Neural progenitor cell (in vitro differentiated cells): ENCODE measurements at regions not wholly inside any gene's neighbourhood (a gene's known extent, or its start where the extent isn't known, plus 50 kb on each side); places are given as distances from the start of the nearest gene placed in this dataset.

ENCODE experiments used
- DNase-seq: peaks from one replicate; pipeline ENCODE4 v3.0.0-alpha.2; 2016; ENCODE audit warnings: low spot score
- H2AFZ ChIP-seq: fragments of 200-600 bp; sonication (generic); replicated peaks from 2 replicates; pipeline ENCODE4 v1.6.1; 2016; ENCODE audit warnings: antibody characterized with exemption
- H3F3A ChIP-seq: fragments of 200-600 bp; sonication (generic); 2 replicates; pipeline ENCODE4 v1.6.1; 2016; ENCODE audit warnings: antibody characterized with exemption, low read depth
- H3K27ac ChIP-seq: fragments of 200-600 bp; sonication (generic); 2 replicates; pipeline ENCODE4 v1.5.1; 2016; ENCODE audit warnings: mild to moderate bottlenecking
- H3K27me3 ChIP-seq: fragments of 200-600 bp; sonication (generic); 2 replicates; pipeline ENCODE4 v1.6.1; 2016; ENCODE audit warnings: mild to moderate bottlenecking, moderate library complexity
- H3K36me3 ChIP-seq: fragments of 200-600 bp; sonication (generic); 2 replicates; pipeline ENCODE4 v1.5.1; 2016
- H3K4me1 ChIP-seq: fragments of 200-600 bp; sonication (generic); 2 replicates; pipeline ENCODE4 v1.6.1; 2016; ENCODE audit warnings: mixed run types
- H3K4me2 ChIP-seq: fragments of 200-600 bp; sonication (generic); 2 replicates; pipeline ENCODE4 v1.6.1; 2016
- H3K4me3 ChIP-seq: fragments of 200-600 bp; sonication (generic); 2 replicates; pipeline ENCODE4 v1.5.1; 2016
- H3K79me2 ChIP-seq: fragments of 200-600 bp; sonication (generic); 2 replicates; pipeline ENCODE4 v1.6.1; 2016; ENCODE audit warnings: low read depth
- H3K9ac ChIP-seq: fragments of 200-600 bp; sonication (generic); 2 replicates; pipeline ENCODE4 v1.6.1; 2016
- H3K9me3 ChIP-seq: fragments of 200-600 bp; sonication (generic); 2 replicates; pipeline ENCODE4 v1.5.1; 2016; ENCODE audit warnings: low read depth
- H4K20me1 ChIP-seq: fragments of 200-600 bp; sonication (generic); 2 replicates; pipeline ENCODE4 v1.6.1; 2016; ENCODE audit warnings: low read depth
- H3K27ac Mint-ChIP-seq: 3 replicates; pipeline ENCODE4 v1.8.0; 2021; ENCODE audit warnings: mixed read lengths
- H3K27me3 Mint-ChIP-seq: 2 replicates; pipeline ENCODE4 v1.8.0; 2022; ENCODE audit warnings: low read depth, mild to moderate bottlenecking, inconsistent platforms, moderate library complexity, mixed read lengths; ENCODE audit not compliant: insufficient read depth
- H3K36me3 Mint-ChIP-seq: 3 replicates; pipeline ENCODE4 v1.8.0; 2021; ENCODE audit warnings: mixed read lengths
- H3K4me1 Mint-ChIP-seq: 3 replicates; pipeline ENCODE4 v1.8.0; 2021; ENCODE audit warnings: mixed read lengths
- H3K4me3 Mint-ChIP-seq: 3 replicates; pipeline ENCODE4 v1.8.0; 2021; ENCODE audit warnings: mild to moderate bottlenecking, moderate library complexity, mixed read lengths
- H3K9me3 Mint-ChIP-seq: 3 replicates; pipeline ENCODE4 v1.8.0; 2020; ENCODE audit warnings: mixed read lengths
- EZH2 ChIP-seq: fragments of 200-600 bp; sonication (generic); IDR thresholded peaks from 2 replicates; pipeline ENCODE4 v1.6.1; 2017; ENCODE audit warnings: antibody characterized with exemption, mild to moderate bottlenecking, moderate library complexity
- EZH2phosphoT487 ChIP-seq: fragments of 200-600 bp; sonication (generic); IDR thresholded peaks from 2 replicates; pipeline ENCODE4 v1.6.1; 2017; ENCODE audit warnings: antibody characterized with exemption
- TF ChIP-seq, protein P1 (sequence below): fragments of 200-600 bp; sonication (generic); IDR thresholded peaks from 2 replicates; pipeline ENCODE4 v1.5.1; 2017; ENCODE audit warnings: antibody characterized with exemption, mild to moderate bottlenecking

DNA sequence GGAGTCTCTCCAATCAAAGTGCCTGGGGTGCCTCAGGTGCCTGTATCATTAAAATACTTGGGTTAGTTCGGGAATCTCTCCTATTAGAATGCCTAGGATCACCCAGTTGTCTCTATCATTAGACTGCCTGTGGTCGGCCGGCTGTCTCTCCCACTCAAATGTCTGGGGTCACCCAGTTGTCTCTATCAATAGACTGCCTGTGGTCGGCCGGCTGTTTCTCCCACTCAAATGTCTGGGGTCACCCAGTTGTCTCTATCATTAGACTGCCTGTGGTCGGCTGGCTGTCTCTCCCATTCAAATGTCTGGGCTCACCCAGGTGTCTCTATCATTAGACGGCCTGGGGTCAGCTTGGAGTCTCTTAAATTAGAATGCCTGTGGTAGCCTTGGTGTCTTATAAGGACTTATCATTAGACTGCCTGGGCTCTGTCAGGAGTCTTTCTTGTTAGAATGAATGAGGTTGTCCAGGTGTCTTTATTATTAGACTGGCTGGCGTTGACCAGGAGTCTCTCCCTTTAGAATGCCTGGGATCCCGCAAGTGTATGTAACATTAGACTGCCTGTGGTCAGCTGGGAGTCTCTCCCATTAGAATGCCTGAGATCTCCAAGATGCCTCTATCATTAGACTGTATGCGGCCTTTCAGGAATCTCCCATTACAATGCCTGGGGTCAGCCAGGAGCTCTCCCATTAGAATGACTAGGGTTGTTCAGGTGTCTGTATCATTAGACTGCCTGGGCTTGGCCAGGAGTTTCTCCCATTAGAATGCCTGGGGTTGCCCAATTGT is 1555.5 kb downstream of the UQCRFS1 start:
- Mint-ChIP-seq H3K27ac (no peak overlapping the region), H3K9me3 (peaks cover 73% of the 10 kb centered on the region), H3K36me3 (no peaks in the 10 kb centered on the region), H3K4me3 (no peak overlapping the region), H3K4me1 (no peaks in the 10 kb centered on the region), H3K27me3 (peaks cover 5% of the 10 kb centered on the region)
- no peaks in the 10 kb centered on the region for H4K20me1 ChIP-seq
- no peaks in the 10 kb centered on the region for H3K4me1 ChIP-seq
- peaks cover 3% of the 10 kb centered on the region for H3K9me3 ChIP-seq
- no peaks in the 10 kb centered on the region for H3F3A ChIP-seq
- H3K9ac ChIP-seq = no peak overlapping the region
- DNase-seq = no peak
- no peaks in the 10 kb centered on the region for H3K27me3 ChIP-seq
- H3K4me3 ChIP-seq = no peak overlapping the region
- no peaks in the 10 kb centered on the region for H3K79me2 ChIP-seq
- H3K4me2 ChIP-seq = no peak overlapping the region
- no peaks in the 10 kb centered on the region for H3K36me3 ChIP-seq
- TF ChIP-seq EZH2 (no peak), EZH2phosphoT487 (no peak)
- TF ChIP-seq, protein P1, sequence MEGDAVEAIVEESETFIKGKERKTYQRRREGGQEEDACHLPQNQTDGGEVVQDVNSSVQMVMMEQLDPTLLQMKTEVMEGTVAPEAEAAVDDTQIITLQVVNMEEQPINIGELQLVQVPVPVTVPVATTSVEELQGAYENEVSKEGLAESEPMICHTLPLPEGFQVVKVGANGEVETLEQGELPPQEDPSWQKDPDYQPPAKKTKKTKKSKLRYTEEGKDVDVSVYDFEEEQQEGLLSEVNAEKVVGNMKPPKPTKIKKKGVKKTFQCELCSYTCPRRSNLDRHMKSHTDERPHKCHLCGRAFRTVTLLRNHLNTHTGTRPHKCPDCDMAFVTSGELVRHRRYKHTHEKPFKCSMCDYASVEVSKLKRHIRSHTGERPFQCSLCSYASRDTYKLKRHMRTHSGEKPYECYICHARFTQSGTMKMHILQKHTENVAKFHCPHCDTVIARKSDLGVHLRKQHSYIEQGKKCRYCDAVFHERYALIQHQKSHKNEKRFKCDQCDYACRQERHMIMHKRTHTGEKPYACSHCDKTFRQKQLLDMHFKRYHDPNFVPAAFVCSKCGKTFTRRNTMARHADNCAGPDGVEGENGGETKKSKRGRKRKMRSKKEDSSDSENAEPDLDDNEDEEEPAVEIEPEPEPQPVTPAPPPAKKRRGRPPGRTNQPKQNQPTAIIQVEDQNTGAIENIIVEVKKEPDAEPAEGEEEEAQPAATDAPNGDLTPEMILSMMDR = no peak
- no peak overlapping the region for H3K27ac ChIP-seq
- H2AFZ ChIP-seq = no peak overlapping the region

DNA sequence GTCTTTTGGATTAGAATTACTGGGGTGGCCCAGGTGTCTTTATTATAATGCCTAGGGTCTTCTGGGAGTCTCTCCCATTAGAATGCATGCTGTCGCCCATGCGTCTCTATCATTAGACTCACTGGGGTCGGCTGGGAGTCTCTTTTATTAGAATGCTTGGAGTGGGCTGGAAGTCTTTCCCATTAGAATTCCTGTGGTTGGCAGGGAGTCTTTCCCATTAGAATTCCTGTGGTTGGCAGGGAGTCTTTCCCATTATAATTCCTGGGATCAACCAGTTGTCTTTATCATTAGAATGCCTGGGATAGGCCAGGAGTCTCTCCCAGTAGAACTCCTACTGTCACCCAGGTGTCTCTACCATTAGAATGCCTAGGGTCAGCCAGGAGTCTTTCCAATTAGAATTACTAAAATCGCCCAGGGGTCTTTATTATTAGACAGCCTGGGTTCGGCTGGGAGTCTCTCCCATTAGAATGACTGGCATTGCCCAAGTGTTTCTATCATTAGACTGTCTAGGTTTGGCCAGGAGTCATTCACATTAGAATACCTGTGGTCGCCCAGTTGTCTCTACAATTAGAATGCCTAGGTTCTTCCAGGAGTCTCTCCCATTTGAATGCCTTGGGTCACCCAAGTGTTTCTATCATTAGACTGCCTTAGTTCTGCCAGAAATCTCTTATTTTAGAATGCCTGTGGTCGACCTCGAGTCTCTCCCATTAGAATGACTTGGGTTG is 1558.5 kb downstream of the UQCRFS1 start:
- H3K79me2 ChIP-seq = no peaks in the 10 kb centered on the region
- DNase-seq = no peak

DNA sequence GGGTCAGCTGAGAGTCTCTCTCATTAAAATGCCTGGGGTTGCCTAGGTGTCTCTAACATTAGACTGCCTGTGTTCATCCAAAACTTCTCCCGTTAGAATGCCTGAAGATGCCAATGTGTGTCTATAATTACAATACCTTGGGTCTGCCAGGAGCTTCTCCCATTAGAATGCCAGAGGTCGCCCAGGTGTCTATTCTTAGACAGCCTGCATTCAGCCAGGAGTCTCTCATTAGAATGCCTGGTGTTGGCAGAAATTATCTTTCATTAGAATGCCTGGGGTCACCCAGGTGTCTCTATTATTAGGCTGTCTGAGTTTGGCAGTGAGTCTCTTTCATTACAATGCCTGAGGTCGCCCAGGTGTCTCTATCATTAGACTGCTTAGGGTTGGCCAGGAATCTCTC is 1560.2 kb downstream of the UQCRFS1 start:
- Histone ChIP-seq H4K20me1 (no peaks in the 10 kb centered on the region), H3F3A (no peaks in the 10 kb centered on the region), H2AFZ (no peak overlapping the region), H3K4me2 (no peak overlapping the region), H3K36me3 (no peaks in the 10 kb centered on the region), H3K9ac (no peak overlapping the region), H3K79me2 (no peaks in the 10 kb centered on the region), H3K4me3 (no peak overlapping the region), H3K27ac (no peak overlapping the region), H3K9me3 (peaks cover 3% of the 10 kb centered on the region), H3K4me1 (no peaks in the 10 kb centered on the region), H3K27me3 (no peaks in the 10 kb centered on the region)
- no peak for TF ChIP-seq EZH2
- no peak for TF ChIP-seq EZH2phosphoT487
- TF ChIP-seq, protein P1 = no peak
- Mint-ChIP-seq H3K4me1 (no peaks in the 10 kb centered on the region), H3K27me3 (peaks cover 5% of the 10 kb centered on the region), H3K9me3 (peaks cover 82% of the 10 kb centered on the region), H3K27ac (no peak overlapping the region), H3K4me3 (no peak overlapping the region), H3K36me3 (no peaks in the 10 kb centered on the region)
- no peak for DNase-seq

More for the DNA sequence above, 1558.5 kb downstream of the UQCRFS1 start:
- no peak overlapping the region for H3K9ac ChIP-seq
- H3K4me3 ChIP-seq = no peak overlapping the region
- peaks cover 5% of the 10 kb centered on the region for H3K27me3 Mint-ChIP-seq
- H3K9me3 ChIP-seq = peaks cover 3% of the 10 kb centered on the region
- H4K20me1 ChIP-seq = no peaks in the 10 kb centered on the region
- H3F3A ChIP-seq = no peaks in the 10 kb centered on the region
- no peaks in the 10 kb centered on the region for H3K36me3 ChIP-seq
- TF ChIP-seq, protein P1 = no peak
- TF ChIP-seq EZH2phosphoT487 = no peak
- no peak for TF ChIP-seq EZH2
- H2AFZ ChIP-seq = no peak overlapping the region
- H3K36me3 Mint-ChIP-seq = no peaks in the 10 kb centered on the region
- H3K27ac Mint-ChIP-seq = no peak overlapping the region
- no peaks in the 10 kb centered on the region for H3K4me1 Mint-ChIP-seq
- H3K9me3 Mint-ChIP-seq = peaks cover 83% of the 10 kb centered on the region
- H3K4me2 ChIP-seq = no peak overlapping the region
- H3K27me3 ChIP-seq = no peaks in the 10 kb centered on the region
- no peak overlapping the region for H3K4me3 Mint-ChIP-seq
- H3K4me1 ChIP-seq = no peaks in the 10 kb centered on the region
- H3K27ac ChIP-seq = no peak overlapping the region
